Esophagus muscularis mucosa (tissue), 3 donors: ENCODE measurements at regions not wholly inside any gene's neighbourhood (a gene's known extent, or its start where the extent isn't known, plus 50 kb on each side); places are given as distances from the start of the nearest gene placed in this dataset.

ENCODE experiments used
- POLR2A ChIP-seq: fragments of 450-650 bp; IDR thresholded peaks from one replicate; pipeline ENCODE4 v1.6.1; 2017; ENCODE audit warnings: antibody characterized with exemption, moderate library complexity, mild to moderate bottlenecking, low read depth
- TF ChIP-seq, protein P1 (sequence below), 3 experiments: fragments of 200-600 bp in 2 of 3; fragments of 450-650 bp in 1 of 3; sonication (generic) in 2 of 3; IDR thresholded peaks; one replicate each; pipeline ENCODE4 v1.5.1; 2017 to 2019; ENCODE audit warnings: antibody characterized with exemption in 3 of 3, mild to moderate bottlenecking in 2 of 3, moderate library complexity in 1 of 3

GRCh38 chr22:27231266-27231665 lies 570.3 kb downstream of the MN1 start:
- no peak for TF ChIP-seq POLR2A
- TF ChIP-seq, protein P1, sequence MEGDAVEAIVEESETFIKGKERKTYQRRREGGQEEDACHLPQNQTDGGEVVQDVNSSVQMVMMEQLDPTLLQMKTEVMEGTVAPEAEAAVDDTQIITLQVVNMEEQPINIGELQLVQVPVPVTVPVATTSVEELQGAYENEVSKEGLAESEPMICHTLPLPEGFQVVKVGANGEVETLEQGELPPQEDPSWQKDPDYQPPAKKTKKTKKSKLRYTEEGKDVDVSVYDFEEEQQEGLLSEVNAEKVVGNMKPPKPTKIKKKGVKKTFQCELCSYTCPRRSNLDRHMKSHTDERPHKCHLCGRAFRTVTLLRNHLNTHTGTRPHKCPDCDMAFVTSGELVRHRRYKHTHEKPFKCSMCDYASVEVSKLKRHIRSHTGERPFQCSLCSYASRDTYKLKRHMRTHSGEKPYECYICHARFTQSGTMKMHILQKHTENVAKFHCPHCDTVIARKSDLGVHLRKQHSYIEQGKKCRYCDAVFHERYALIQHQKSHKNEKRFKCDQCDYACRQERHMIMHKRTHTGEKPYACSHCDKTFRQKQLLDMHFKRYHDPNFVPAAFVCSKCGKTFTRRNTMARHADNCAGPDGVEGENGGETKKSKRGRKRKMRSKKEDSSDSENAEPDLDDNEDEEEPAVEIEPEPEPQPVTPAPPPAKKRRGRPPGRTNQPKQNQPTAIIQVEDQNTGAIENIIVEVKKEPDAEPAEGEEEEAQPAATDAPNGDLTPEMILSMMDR (IDR thresholded peaks at IDR 0.05), result no peak
